Calu3 (cell line): ENCODE measurements at regions not wholly inside any gene's neighbourhood (a gene's known extent, or its start where the extent isn't known, plus 50 kb on each side); places are given as distances from the start of the nearest gene placed in this dataset.

ENCODE experiments used
- BruUV-seq: library from RNA; stranded (reverse); fragments of 400-500 nt; replicated peaks from 2 replicates; lab custom pipeline; 2021; lab: Mats Ljungman, UMichigan
- CTCF ChIA-PET: fragments of 300-600 bp; sonication (Branson Sonifier 250); formaldehyde crosslinking; loops from one replicate; lab custom pipeline; 2022; ENCODE audit warnings: antibody characterized with exemption; lab: Charles Lee
- DNase-seq: peaks from one replicate; pipeline ENCODE4 v3.0.0; 2022
- H3K27ac Mint-ChIP-seq: one replicate; pipeline ENCODE4 v1.8.0; 2022; ENCODE audit warnings: mixed read lengths; ENCODE audit not compliant: unreplicated experiment
- H3K27me3 Mint-ChIP-seq: one replicate; pipeline ENCODE4 v1.8.0; 2022; ENCODE audit warnings: mixed read lengths; ENCODE audit not compliant: unreplicated experiment
- H3K36me3 Mint-ChIP-seq: one replicate; pipeline ENCODE4 v1.8.0; 2022; ENCODE audit warnings: mild to moderate bottlenecking, moderate library complexity, mixed read lengths; ENCODE audit not compliant: insufficient read depth, unreplicated experiment
- H3K4me1 Mint-ChIP-seq: one replicate; pipeline ENCODE4 v1.8.0; 2022; ENCODE audit warnings: mild to moderate bottlenecking, low read depth, mixed read lengths; ENCODE audit not compliant: unreplicated experiment
- H3K4me3 Mint-ChIP-seq: one replicate; pipeline ENCODE4 v1.8.0; 2022; ENCODE audit warnings: mild to moderate bottlenecking, low read depth, moderate library complexity, mixed read lengths; ENCODE audit not compliant: unreplicated experiment
- H3K9me3 Mint-ChIP-seq: one replicate; pipeline ENCODE4 v1.8.0; 2022; ENCODE audit warnings: low read depth, mixed read lengths; ENCODE audit not compliant: unreplicated experiment
- intact Hi-C: fragments of 100-400 bp; cut with micrococcal nuclease; formaldehyde crosslinking; loops from one replicate; pipeline ENCODE4 v1.10.0; 2022; ENCODE audit not compliant: unreplicated experiment
- TF ChIP-seq, protein P1 (sequence below): fragments of 200-600 bp; IDR thresholded peaks from one replicate; pipeline ENCODE4 v1.8.0; 2022; ENCODE audit warnings: antibody characterized with exemption; ENCODE audit not compliant: unreplicated experiment

DNA sequence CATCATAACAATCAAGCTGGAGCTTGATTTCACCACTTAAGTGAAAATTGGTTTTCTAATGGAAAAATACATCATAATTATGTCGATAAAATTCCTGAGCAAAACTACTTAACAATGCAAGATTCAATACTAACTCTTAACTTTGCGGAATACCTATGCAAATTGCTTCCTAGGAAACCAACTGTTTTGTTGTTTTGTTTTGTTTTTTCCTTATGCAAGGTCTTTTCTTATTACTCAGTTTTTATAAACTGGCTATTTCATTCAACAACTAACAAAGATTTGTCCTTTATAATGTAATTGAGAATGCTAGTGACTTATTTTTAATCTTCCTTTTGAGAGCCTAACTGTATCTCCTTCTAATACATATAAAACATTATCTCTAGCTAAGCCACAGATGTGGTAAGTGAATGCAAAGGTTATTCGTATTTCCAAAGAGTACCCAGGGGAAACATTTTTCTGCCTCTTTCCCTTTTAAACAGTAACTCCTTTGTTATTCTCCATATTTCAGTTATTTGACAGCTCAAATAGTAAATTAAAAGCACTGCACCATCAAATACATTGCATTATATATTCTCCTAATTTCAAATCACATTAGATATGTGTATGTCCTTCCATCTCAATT is 609.4 kb downstream of the SLCO4C1 start:
- Mint-ChIP-seq H3K27ac (no peak overlapping the region), H3K4me1 (no peaks in the 10 kb centered on the region), H3K36me3 (no peaks in the 10 kb centered on the region), H3K27me3 (no peaks in the 10 kb centered on the region), H3K4me3 (no peak overlapping the region), H3K9me3 (no peaks in the 10 kb centered on the region)
- intact Hi-C loops = no loop called here
- no peak for DNase-seq
- CTCF ChIA-PET = interaction anchor here (1.4 kb wide), 1 partner anchor 8 kb away, joined by 3 read pairs; no protein-coding TSS in a partner anchor
- TF ChIP-seq, protein P1, sequence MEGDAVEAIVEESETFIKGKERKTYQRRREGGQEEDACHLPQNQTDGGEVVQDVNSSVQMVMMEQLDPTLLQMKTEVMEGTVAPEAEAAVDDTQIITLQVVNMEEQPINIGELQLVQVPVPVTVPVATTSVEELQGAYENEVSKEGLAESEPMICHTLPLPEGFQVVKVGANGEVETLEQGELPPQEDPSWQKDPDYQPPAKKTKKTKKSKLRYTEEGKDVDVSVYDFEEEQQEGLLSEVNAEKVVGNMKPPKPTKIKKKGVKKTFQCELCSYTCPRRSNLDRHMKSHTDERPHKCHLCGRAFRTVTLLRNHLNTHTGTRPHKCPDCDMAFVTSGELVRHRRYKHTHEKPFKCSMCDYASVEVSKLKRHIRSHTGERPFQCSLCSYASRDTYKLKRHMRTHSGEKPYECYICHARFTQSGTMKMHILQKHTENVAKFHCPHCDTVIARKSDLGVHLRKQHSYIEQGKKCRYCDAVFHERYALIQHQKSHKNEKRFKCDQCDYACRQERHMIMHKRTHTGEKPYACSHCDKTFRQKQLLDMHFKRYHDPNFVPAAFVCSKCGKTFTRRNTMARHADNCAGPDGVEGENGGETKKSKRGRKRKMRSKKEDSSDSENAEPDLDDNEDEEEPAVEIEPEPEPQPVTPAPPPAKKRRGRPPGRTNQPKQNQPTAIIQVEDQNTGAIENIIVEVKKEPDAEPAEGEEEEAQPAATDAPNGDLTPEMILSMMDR = no peak
- no TSS peak for BruUV-seq

GRCh38 chr5:101679816-101680215 is 616.3 kb downstream of the SLCO4C1 start:
- no peaks in the 10 kb centered on the region for H3K9me3 Mint-ChIP-seq
- CTCF ChIA-PET = interaction anchor here (0.6 kb wide), 1 partner anchor 260 kb away, joined by 3 read pairs; no protein-coding TSS in a partner anchor
- BruUV-seq = no TSS peak
- H3K4me3 Mint-ChIP-seq = no peak overlapping the region
- no peak overlapping the region for H3K27ac Mint-ChIP-seq
- intact Hi-C loops = loop anchor here (2.0 to 10.0 kb wide), 4 partner anchors 285 to 1201 kb away; no protein-coding TSS in a partner anchor
- no peak for DNase-seq
- TF ChIP-seq, protein P1 = no peak
- H3K4me1 Mint-ChIP-seq = peaks cover 19% of the 10 kb centered on the region
- H3K36me3 Mint-ChIP-seq = no peaks in the 10 kb centered on the region
- no peaks in the 10 kb centered on the region for H3K27me3 Mint-ChIP-seq

DNA sequence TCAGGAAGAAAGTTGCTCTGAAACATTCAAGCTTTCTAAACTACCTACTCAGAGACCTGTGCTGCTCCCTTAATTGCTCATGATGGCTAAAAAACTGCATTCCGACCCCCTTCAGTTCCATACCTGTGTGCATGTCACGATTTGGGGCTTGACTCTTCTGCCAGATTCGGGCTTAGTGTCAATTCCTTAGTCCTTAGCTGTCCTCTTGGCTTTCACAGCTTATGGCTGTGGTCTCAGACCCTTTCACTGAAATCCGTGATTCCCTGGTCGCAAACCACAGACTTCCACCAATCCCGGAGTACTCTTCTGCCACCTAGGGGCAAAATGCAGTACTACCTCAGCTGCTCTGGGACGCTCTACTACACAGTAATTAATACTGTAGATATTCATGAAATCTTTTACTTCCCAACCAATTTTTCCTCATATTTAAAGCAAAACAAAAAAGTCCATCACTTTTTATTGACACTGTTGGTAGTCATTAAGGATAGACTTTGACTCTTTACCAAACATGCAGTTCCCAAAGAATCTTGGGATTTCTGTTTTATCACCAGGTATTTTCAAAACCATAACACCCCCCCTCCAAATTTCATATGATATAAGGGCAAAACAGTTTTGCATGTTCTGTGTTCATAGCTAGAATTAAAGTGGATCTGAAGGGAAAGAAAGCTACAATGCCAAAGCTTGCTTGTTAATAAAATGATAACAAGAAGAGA is 617.4 kb downstream of the SLCO4C1 start:
- intact Hi-C loops = loop anchor here (2.0 to 10.0 kb wide), 4 partner anchors 284 to 1200 kb away; no protein-coding TSS in a partner anchor
- no peak overlapping the region for H3K27ac Mint-ChIP-seq

DNA sequence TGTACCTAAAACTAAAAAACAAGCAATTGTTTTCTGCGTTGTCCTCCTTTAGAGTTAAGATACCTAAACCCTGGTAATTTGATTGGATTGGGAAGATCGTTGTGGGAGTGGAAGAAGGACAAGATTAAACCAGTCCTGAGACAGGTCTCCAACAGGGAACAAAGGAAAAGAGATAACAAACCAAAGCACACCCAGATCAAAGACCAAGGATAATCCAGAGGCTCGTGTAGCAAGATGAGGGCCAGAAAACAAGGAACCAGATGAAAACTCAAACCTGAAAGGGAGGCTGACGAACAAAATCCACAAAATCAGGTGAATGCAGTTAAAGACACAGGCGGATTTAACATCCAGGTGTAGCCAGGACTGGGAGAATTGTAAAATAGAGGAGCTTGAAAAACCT is 618.1 kb downstream of the SLCO4C1 start:
- TF ChIP-seq, protein P1 = no peak
- intact Hi-C loops = loop anchor here (2.0 to 10.0 kb wide), 4 partner anchors 283 to 1199 kb away; no protein-coding TSS in a partner anchor
- H3K27ac Mint-ChIP-seq = no peak overlapping the region
- peak overlapping the region; percentile 55 for H3K4me3 Mint-ChIP-seq
- no peaks in the 10 kb centered on the region for H3K36me3 Mint-ChIP-seq
- CTCF ChIA-PET = interaction anchor here (1.1 to 1.3 kb wide), 4 partner anchors 9 to 1248 kb away, joined by 3 to 4 read pairs (median 3); no protein-coding TSS in a partner anchor
- no TSS peak for BruUV-seq
- H3K4me1 Mint-ChIP-seq = peaks cover 19% of the 10 kb centered on the region
- H3K27me3 Mint-ChIP-seq = no peaks in the 10 kb centered on the region
- H3K9me3 Mint-ChIP-seq = no peaks in the 10 kb centered on the region
- no peak for DNase-seq

More for the DNA sequence above, 617.4 kb downstream of the SLCO4C1 start:
- H3K36me3 Mint-ChIP-seq = no peaks in the 10 kb centered on the region
- no peaks in the 10 kb centered on the region for H3K27me3 Mint-ChIP-seq
- peak overlapping the region; percentile 55 for H3K4me3 Mint-ChIP-seq
- no peaks in the 10 kb centered on the region for H3K9me3 Mint-ChIP-seq
- peak; percentile 87 for DNase-seq
- TF ChIP-seq, protein P1 = peak; percentile 90
- no TSS peak for BruUV-seq
- peaks cover 19% of the 10 kb centered on the region for H3K4me1 Mint-ChIP-seq
- CTCF ChIA-PET = interaction anchor here (1.1 to 1.3 kb wide), 4 partner anchors 9 to 1248 kb away, joined by 3 to 4 read pairs (median 3); no protein-coding TSS in a partner anchor
